HCT116 (cell line): ENCODE measurements at regions not wholly inside any gene's neighbourhood (a gene's known extent, or its start where the extent isn't known, plus 50 kb on each side); places are given as distances from the start of the nearest gene placed in this dataset.
"Not testable (repeated sequence)": the region's sequence is repeated elsewhere in the genome, so short reads cannot be mapped to it uniquely, and the experiment has no call there.

Experiments used
- ATF3 ChIP-seq: IDR thresholded peaks from 2 replicates; pipeline ENCODE4 v1.6.1; 2012
- CTCF ChIP-seq, 3 experiments: fragments of 200-600 bp in 1 of 3; sonication (generic) in 1 of 3; IDR thresholded peaks in 2 of 3; conservative IDR thresholded peaks in 1 of 3; 2 replicates each; pipeline ENCODE4 v1.5.1; 2012 to 2017; ENCODE audit warnings: low read depth in 2 of 3, low read length in 2 of 3, antibody characterized with exemption in 1 of 3, borderline replicate concordance in 1 of 3, control low read depth in 1 of 3, mild to moderate bottlenecking in 1 of 3, mixed read lengths in 1 of 3, mixed run types in 1 of 3, moderate library complexity in 1 of 3; ENCODE audit not compliant: insufficient read depth in 1 of 3
- FOSL1 ChIP-seq: IDR thresholded peaks from 2 replicates; pipeline ENCODE4 v1.6.1; 2012; ENCODE audit warnings: low read depth
- JUND ChIP-seq: IDR thresholded peaks from 2 replicates; pipeline ENCODE4 v1.6.1; 2012
- MAX ChIP-seq: IDR thresholded peaks from 2 replicates; pipeline ENCODE4 v1.6.1; 2012
- POLR2A ChIP-seq: IDR thresholded peaks from 2 replicates; pipeline ENCODE4 v1.7.0; 2011; ENCODE audit warnings: borderline replicate concordance; ENCODE audit not compliant: insufficient read depth, insufficient read length; ENCODE audit errors: extremely low read depth
- POLR2AphosphoS5 ChIP-seq: IDR thresholded peaks from 2 replicates; pipeline ENCODE4 v1.6.1; 2011; ENCODE audit warnings: mild to moderate bottlenecking, low read depth, low read length, moderate library complexity
- SP1 ChIP-seq: IDR thresholded peaks from 2 replicates; pipeline ENCODE4 v1.6.1; 2012; ENCODE audit warnings: low read depth

- not testable (repeated sequence) for TF ChIP-seq SP1; CTCF (IDR thresholded peaks at IDR 0.05 in 2 of 3, conservative IDR thresholded peaks at IDR 0.05 in 1 of 3; ENCODE audit: borderline replicate concordance in 1 of 3, insufficient read depth in 1 of 3, low read depth in 2 of 3, low read length in 2 of 3); POLR2A; JUND; POLR2AphosphoS5; MAX; FOSL1; ATF3
These were observed 77.8 kb upstream of the ROPN1 start for GRCh38 chr3:124069706-124070105.
